K562 (cell line): ENCODE measurements at regions not wholly inside any gene's neighbourhood (a gene's known extent, or its start where the extent isn't known, plus 50 kb on each side); places are given as distances from the start of the nearest gene placed in this dataset.

Experiments used
- ATAC-seq: fragments of 200-7000 bp; cut with Tn5 transposase; 3 replicates; pipeline ENCODE4 v1.9.1; 2020; ENCODE audit warnings: moderate library complexity
- BruUV-seq: library from RNA; stranded (reverse); fragments of 400-500 nt; replicated peaks from 2 replicates; lab custom pipeline; 2021; lab: Mats Ljungman, UMichigan
- CTCF ChIA-PET: fragments of 300-600 bp; formaldehyde crosslinking; extraction: SDS; loops from one replicate; lab custom pipeline; 2021; ENCODE audit warnings: low intra/inter-chr PET ratio; lab: Yijun Ruan, JAX
- POLR2A ChIA-PET: fragments of 300-600, 350-650 bp; sonication (Branson Sonifier 250); formaldehyde crosslinking; extraction: SDS; loops from one replicate; lab custom pipeline; 2021; ENCODE audit warnings: antibody characterized with exemption, inconsistent platforms; lab: Yijun Ruan, JAX
- DNase-seq, 4 experiments: peaks; one replicate each; pipeline versions ENCODE4 v3.0.0 to v3.0.0-alpha.2; 2011 to 2018; ENCODE audit warnings: low spot score in 3 of 4, mixed read lengths in 3 of 4; ENCODE audit errors: extremely low read depth in 1 of 4
- FAIRE-seq: peaks from 2 replicates; lab custom pipeline; 2011; peaks lifted over from hg19 to GRCh38; lab: Jason Lieb, UNC
- H2AFZ ChIP-seq: 2 replicates; pipeline ENCODE4 v1.6.0; 2011; ENCODE audit warnings: low read depth, low read length, control low read depth, inconsistent platforms
- H3K27ac ChIP-seq: fragments of 200-600 bp; 3 replicates; pipeline ENCODE4 v1.8.0; 2011; ENCODE audit warnings: low read depth, mild to moderate bottlenecking, control low read depth, inconsistent platforms, low read length, moderate library complexity, mixed read lengths; ENCODE audit errors: extremely low read depth
- H3K27me3 ChIP-seq, 2 experiments: fragments of 300-600 bp in 1 of 2; 2 replicates in 1 of 2; 3 replicates in 1 of 2; pipeline versions ENCODE4 v1.6.0 to v1.8.0; 2011; ENCODE audit warnings: inconsistent platforms in 2 of 2, low read length in 2 of 2, mild to moderate bottlenecking in 1 of 2, mixed read lengths in 1 of 2, moderate library complexity in 1 of 2; ENCODE audit not compliant: control insufficient read depth in 2 of 2, insufficient read depth in 2 of 2
- H3K36me3 ChIP-seq: fragments of 300-600 bp; 3 replicates; pipeline ENCODE4 v1.8.0; 2011; ENCODE audit warnings: mild to moderate bottlenecking, low read length, inconsistent platforms; ENCODE audit not compliant: control insufficient read depth, insufficient read depth
- H3K4me1 ChIP-seq, 2 experiments: fragments of 200-600 bp in 1 of 2; replicated peaks in 1 of 2; 2 replicates in 1 of 2; 3 replicates in 1 of 2; pipeline versions ENCODE4 v1.5.1 to v1.8.0; 2011; ENCODE audit warnings: inconsistent platforms in 2 of 2, low read length in 2 of 2, mild to moderate bottlenecking in 1 of 2, mixed read lengths in 1 of 2, moderate library complexity in 1 of 2; ENCODE audit not compliant: control insufficient read depth in 2 of 2, insufficient read depth in 2 of 2
- H3K4me2 ChIP-seq: 2 replicates; pipeline ENCODE4 v1.6.1; 2011; ENCODE audit warnings: low read length, control low read depth, inconsistent platforms, mixed read lengths; ENCODE audit not compliant: insufficient read depth
- H3K4me3 ChIP-seq: fragments of 200-600 bp; sonication (generic), shearing (Covaris generic); 2 replicates; pipeline ENCODE4 v1.5.1; 2016; ENCODE audit warnings: control low read depth, inconsistent platforms
- H3K79me2 ChIP-seq: fragments of 200-600 bp; 3 replicates; pipeline ENCODE4 v1.8.0; 2011; ENCODE audit warnings: low read length, inconsistent platforms; ENCODE audit not compliant: control insufficient read depth, insufficient read depth
- H3K9ac ChIP-seq, 2 experiments: 2 replicates each; pipeline versions ENCODE4 v1.6.0 to v1.6.1; 2011; ENCODE audit warnings: low read depth in 2 of 2, low read length in 2 of 2, control low read depth in 1 of 2, inconsistent platforms in 1 of 2, mild to moderate bottlenecking in 1 of 2, mixed read lengths in 1 of 2; ENCODE audit not compliant: insufficient read depth in 1 of 2
- H3K9me1 ChIP-seq: one replicate; pipeline ENCODE4 v1.6.0; 2011; ENCODE audit warnings: inconsistent platforms, mild to moderate bottlenecking, low read length, moderate library complexity; ENCODE audit not compliant: control insufficient read depth, insufficient read depth
- H3K9me3 ChIP-seq: replicated peaks from 2 replicates; pipeline ENCODE4 v1.5.1; 2011; ENCODE audit warnings: low read depth, low read length, inconsistent platforms; ENCODE audit not compliant: control insufficient read depth, insufficient read depth
- H4K20me1 ChIP-seq: replicated peaks from 2 replicates; pipeline ENCODE4 v1.6.1; 2011; ENCODE audit warnings: low read length, inconsistent platforms, mixed read lengths; ENCODE audit not compliant: control insufficient read depth, insufficient read depth
- BCOR ChIP-seq: fragments of 450-650 bp; IDR thresholded peaks from 2 replicates; pipeline ENCODE4 v1.6.1; 2016
- COPS2 ChIP-seq: fragments of 450-650 bp; conservative IDR thresholded peaks from 2 replicates; pipeline ENCODE4 v1.6.1; 2016; ENCODE audit warnings: mild to moderate bottlenecking, moderate library complexity
- GATAD2B ChIP-seq: fragments of 450-650 bp; IDR thresholded peaks from 2 replicates; pipeline ENCODE4 v1.6.1; 2017; ENCODE audit warnings: mild to moderate bottlenecking, borderline replicate concordance
- GTF2B ChIP-seq: IDR thresholded peaks from 2 replicates; pipeline ENCODE4 v1.6.1; 2011; ENCODE audit not compliant: insufficient read length; ENCODE audit errors: extremely low read depth
- HNRNPLL ChIP-seq: fragments of 200-400 bp; formaldehyde crosslinking; IDR thresholded peaks from 2 replicates; pipeline ENCODE4 v1.6.1; 2017; ENCODE audit warnings: low read length, low read depth, mild to moderate bottlenecking; ENCODE audit not compliant: poor library complexity, severe bottlenecking
- NR1H2 ChIP-seq: sonication (generic); formaldehyde crosslinking; IDR thresholded peaks from 2 replicates; pipeline ENCODE4 v1.4.0; 2020; ENCODE audit warnings: mild to moderate bottlenecking, missing genetic modification reagents
- RFX1 ChIP-seq: fragments of 450-650 bp; IDR thresholded peaks from 2 replicates; pipeline ENCODE4 v1.6.1; 2016; ENCODE audit warnings: mild to moderate bottlenecking, moderate library complexity
- SMARCB1 ChIP-seq: IDR thresholded peaks from 2 replicates; pipeline ENCODE4 v1.6.1; 2011; ENCODE audit warnings: improper control_type of control experiment, low read depth; ENCODE audit not compliant: insufficient read length
- SRSF9 ChIP-seq: fragments of 200-400 bp; formaldehyde crosslinking; IDR thresholded peaks from 2 replicates; pipeline ENCODE4 v1.6.1; 2017; ENCODE audit warnings: low read depth, low read length, borderline replicate concordance
- TCF7L2 ChIP-seq: fragments of 150-350 bp; IDR thresholded peaks from 2 replicates; pipeline ENCODE4 v1.6.1; 2016; ENCODE audit warnings: low read depth, mild to moderate bottlenecking, low read length, moderate library complexity
- ZBED1 ChIP-seq: IDR thresholded peaks from 2 replicates; pipeline ENCODE4 v1.6.1; 2014
- ZNF41 ChIP-seq: fragments of 250-450 bp; sonication (Bioruptor Pico); conservative IDR thresholded peaks from 2 replicates; pipeline ENCODE4 v1.4.0; 2020; ENCODE audit warnings: mild to moderate bottlenecking
- WGBS: fragments of 100-300 bp; shearing (Covaris generic); methylation state at CpG from one replicate; pipeline ENCODE4 v1.1.6; 2016; ENCODE audit warnings: low coverage, mixed read lengths; ENCODE audit not compliant: insufficient coverage; ENCODE audit errors: missing lambda C conversion rate; 5-methylcytosine and 5-hydroxymethylcytosine counted together
- in situ Hi-C: fragments of 300-500 bp; cut with MboI; formaldehyde crosslinking; loops from 4 replicates; pipeline ENCODE4 v1.15.0; 2018; ENCODE audit warnings: inconsistent platforms, mixed read lengths
- intact Hi-C: fragments of 100-400 bp; cut with micrococcal nuclease; formaldehyde crosslinking; loops from 2 replicates; pipeline ENCODE4 v1.14.2; 2022

- TF ChIP-seq HNRNPLL: no peak
- TF ChIP-seq COPS2: no peak
- no peak for TF ChIP-seq ZNF41
- TF ChIP-seq ZBED1: no peak
- TF ChIP-seq TCF7L2: no peak
- no peak for TF ChIP-seq GTF2B
- TF ChIP-seq GATAD2B: no peak
- no peak for TF ChIP-seq SRSF9
- TF ChIP-seq BCOR: no peak
These were observed 125.6 kb downstream of the HRH4 start (continued) for GRCh38 chr18:24585996-24586566.

- in situ Hi-C loops: no loop called here
- CTCF ChIA-PET: no interaction called here
These were observed 126.4 kb downstream of the HRH4 start for GRCh38 chr18:24586662-24587360.

More at GRCh38 chr18:24586662-24587360, 126.4 kb downstream of the HRH4 start:
- intact Hi-C loops: no loop called here
- no peaks in the 10 kb centered on the region for H3K9me3 ChIP-seq
- DNase-seq (no peak), FAIRE-seq (no peak), ATAC-seq (no peak)
- no peaks in the 10 kb centered on the region for H4K20me1 ChIP-seq
- POLR2A ChIA-PET: no interaction called here
- no peak overlapping the region for H3K27ac ChIP-seq
- no peaks in the 10 kb centered on the region for H3K36me3 ChIP-seq
- H3K4me3 ChIP-seq: no peak overlapping the region
- TF ChIP-seq RFX1 (no peak), NR1H2 (CRISPR knock-in tag) (no peak), SMARCB1 (no peak)
- no peaks in the 10 kb centered on the region for H3K9me1 ChIP-seq
- H3K9ac ChIP-seq: no peak overlapping the region
- no peak overlapping the region for H3K4me2 ChIP-seq
- H3K27me3 ChIP-seq: no peaks in the 10 kb centered on the region
- no peak overlapping the region for H2AFZ ChIP-seq
- no TSS peak for BruUV-seq
- 2% methylated on average over 5 of the region's 5 CpGs for WGBS
- no peaks in the 10 kb centered on the region for H3K4me1 ChIP-seq
- no peaks in the 10 kb centered on the region for H3K79me2 ChIP-seq
